NB4 (cell line): ENCODE measurements at regions not wholly inside any gene's neighbourhood (a gene's known extent, or its start where the extent isn't known, plus 50 kb on each side); places are given as distances from the start of the nearest gene placed in this dataset.

Experiments used
- DNase-seq: peaks from one replicate; pipeline ENCODE4 v3.0.0; 2010; ENCODE audit warnings: low read depth
- H3K4me3 ChIP-seq: one replicate; pipeline ENCODE4 v1.5.1; 2011; ENCODE audit warnings: mild to moderate bottlenecking, low read depth, low read length, moderate library complexity
- MYC ChIP-seq: IDR thresholded peaks from 2 replicates; pipeline ENCODE4 v1.6.1; 2011; ENCODE audit warnings: low read depth, low read length
- POLR2A ChIP-seq: IDR thresholded peaks from 2 replicates; pipeline ENCODE4 v1.6.1; 2011; ENCODE audit warnings: mild to moderate bottlenecking; ENCODE audit not compliant: insufficient read length; ENCODE audit errors: extremely low read depth
- TF ChIP-seq, protein P1 (sequence below): IDR thresholded peaks from one replicate; pipeline ENCODE4 v1.5.1; 2012; ENCODE audit warnings: low read depth, low read length
- TF ChIP-seq, protein P2 (sequence below): IDR thresholded peaks from 2 replicates; pipeline ENCODE4 v1.6.1; 2011; ENCODE audit warnings: low read depth, low read length

DNA sequence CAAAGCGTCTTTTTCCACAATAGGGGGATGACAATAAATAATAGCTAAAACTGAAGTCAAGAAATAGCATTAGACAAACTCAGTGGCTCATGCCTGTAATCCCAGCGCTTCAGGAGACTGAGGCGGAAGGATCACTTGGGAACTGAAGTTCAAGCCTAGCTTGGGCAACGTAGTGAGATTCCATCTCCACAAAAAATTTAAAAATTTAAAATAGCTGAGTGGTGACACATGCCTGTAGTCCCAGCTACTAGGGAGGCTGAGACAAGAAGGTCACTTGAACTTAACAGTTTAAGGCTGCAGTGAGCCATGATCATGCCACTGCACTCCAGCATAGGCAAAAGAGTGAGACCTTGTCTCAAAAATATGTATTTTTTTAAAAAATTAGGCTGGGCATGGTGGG lies 107.9 kb downstream of the AKR1D1 start:
- no peak overlapping the region for H3K4me3 ChIP-seq
- TF ChIP-seq, protein P1, sequence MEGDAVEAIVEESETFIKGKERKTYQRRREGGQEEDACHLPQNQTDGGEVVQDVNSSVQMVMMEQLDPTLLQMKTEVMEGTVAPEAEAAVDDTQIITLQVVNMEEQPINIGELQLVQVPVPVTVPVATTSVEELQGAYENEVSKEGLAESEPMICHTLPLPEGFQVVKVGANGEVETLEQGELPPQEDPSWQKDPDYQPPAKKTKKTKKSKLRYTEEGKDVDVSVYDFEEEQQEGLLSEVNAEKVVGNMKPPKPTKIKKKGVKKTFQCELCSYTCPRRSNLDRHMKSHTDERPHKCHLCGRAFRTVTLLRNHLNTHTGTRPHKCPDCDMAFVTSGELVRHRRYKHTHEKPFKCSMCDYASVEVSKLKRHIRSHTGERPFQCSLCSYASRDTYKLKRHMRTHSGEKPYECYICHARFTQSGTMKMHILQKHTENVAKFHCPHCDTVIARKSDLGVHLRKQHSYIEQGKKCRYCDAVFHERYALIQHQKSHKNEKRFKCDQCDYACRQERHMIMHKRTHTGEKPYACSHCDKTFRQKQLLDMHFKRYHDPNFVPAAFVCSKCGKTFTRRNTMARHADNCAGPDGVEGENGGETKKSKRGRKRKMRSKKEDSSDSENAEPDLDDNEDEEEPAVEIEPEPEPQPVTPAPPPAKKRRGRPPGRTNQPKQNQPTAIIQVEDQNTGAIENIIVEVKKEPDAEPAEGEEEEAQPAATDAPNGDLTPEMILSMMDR: no peak
- TF ChIP-seq POLR2A (no peak), MYC (no peak)
- TF ChIP-seq, protein P2, sequence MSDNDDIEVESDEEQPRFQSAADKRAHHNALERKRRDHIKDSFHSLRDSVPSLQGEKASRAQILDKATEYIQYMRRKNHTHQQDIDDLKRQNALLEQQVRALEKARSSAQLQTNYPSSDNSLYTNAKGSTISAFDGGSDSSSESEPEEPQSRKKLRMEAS: no peak
- DNase-seq: no peak

DNA sequence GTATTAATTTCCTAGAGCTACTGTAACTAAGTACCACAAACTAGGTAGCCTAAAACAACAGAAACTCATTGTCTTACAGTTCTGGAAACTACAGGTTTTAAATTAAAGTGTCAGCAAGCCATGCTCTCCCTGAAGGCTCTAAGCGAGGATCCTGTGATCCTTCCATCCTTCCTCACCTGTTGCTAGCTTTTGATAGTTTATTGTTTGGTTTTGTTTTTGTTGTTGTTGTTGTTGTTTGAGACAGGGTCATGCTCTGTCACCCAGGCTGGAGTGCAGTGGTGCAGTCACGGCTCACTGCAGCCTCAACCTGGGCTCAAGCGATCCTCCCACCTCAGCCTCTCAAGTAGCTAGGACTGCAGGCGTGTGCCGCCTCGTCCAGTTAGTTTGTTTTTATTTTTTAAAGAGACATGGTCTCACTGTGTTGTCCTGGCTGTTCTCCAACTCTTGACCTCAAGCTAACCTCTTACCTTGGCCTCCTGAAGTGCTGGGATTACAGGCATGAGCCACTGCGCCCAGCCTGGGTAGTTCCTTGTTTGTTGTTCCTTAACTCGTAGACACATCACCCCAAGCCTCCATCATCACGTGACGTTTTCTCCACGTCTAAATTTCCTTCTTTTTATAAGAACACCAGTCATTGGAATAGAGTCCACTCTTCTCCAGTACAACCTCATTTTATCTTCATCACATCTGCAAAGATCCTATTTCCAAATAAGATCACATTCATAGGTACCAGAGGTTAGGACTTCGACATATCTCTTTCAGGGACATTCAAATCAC lies 109.1 kb downstream of the AKR1D1 start:
- DNase-seq: no peak
- TF ChIP-seq, protein P1: no peak
- TF ChIP-seq MYC (no peak), POLR2A (no peak)
- TF ChIP-seq, protein P2: no peak
- no peak overlapping the region for H3K4me3 ChIP-seq

DNA sequence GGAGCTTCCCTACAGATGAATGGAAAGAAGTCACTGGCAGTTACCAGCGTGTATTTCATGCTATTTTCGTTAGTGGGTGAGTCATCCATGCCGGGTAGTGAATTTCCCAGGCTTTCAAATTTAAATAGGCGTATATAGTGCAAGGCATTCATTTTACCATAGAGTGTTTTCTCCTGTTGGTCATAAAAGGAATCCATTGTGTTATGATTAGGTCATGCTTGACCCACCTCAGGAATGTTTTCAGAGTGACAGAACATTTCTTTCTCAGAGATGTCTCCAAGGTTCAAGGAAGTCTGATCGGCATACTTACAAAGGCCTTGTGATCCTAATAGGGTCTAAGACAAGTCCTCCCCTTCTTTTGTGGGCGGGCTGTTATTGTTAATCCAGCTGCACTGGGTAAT lies 110.7 kb downstream of the AKR1D1 start:
- TF ChIP-seq, protein P1: no peak
- TF ChIP-seq, protein P2: no peak
- no peak for TF ChIP-seq POLR2A
- no peak for TF ChIP-seq MYC
- no peak for DNase-seq
- no peak overlapping the region for H3K4me3 ChIP-seq

DNA sequence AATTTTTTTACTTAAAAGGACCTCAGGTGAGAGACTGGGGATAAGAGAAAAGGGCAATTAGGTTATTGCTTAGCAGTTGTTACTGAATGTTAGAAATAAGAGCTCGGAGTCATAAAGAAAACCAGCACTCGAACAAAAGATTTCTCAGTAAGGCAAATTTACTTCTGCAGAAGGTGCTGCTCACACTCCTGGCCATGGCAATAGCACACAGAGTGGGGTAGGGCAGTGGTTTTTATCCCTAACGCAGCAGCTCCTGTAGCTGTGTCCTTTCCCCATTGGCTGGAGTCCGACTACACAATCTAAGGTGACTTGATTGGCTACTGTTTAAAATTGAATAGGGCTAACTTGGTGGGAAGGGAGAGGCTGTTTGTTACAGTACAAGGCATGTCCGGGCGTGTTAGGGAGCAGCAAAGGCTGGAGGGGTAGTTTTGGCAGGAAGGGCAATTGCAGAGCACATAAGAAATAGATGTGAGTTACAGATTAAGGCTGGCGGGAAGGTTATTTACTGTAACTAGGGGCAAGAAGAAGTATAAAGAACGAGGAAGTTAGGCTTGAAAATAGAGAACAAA lies 112.1 kb downstream of the AKR1D1 start:
- H3K4me3 ChIP-seq: no peak overlapping the region
- DNase-seq: no peak
- TF ChIP-seq POLR2A: no peak
- no peak for TF ChIP-seq MYC
- TF ChIP-seq, protein P2: no peak
- TF ChIP-seq, protein P1: no peak

DNA sequence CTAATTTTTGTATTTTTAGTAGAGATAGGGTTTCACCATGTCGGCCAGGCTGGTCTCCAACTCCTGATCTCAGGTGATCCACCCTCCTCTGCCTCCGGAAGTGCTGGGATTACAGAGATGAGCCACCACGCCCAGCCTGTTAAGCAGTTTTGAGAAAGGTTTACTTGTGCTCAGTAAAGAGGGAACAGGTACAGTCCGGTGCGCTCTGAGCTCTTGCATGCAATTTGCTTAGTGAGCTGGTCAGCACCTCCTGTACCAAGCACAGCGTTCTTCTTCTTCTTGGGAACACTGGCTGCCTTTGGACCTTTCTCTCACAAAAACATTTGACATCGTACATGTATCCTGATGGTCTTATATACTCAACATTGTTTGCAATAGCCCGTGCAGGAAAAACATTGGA lies 118.3 kb downstream of the AKR1D1 start:
- no peak overlapping the region for H3K4me3 ChIP-seq
- DNase-seq: no peak
- TF ChIP-seq POLR2A (no peak), MYC (no peak)
- TF ChIP-seq, protein P1: no peak
- TF ChIP-seq, protein P2: no peak
